Dermis microvascular lymphatic vessel endothelial cell (primary cell): ENCODE measurements at regions not wholly inside any gene's neighbourhood (a gene's known extent, or its start where the extent isn't known, plus 50 kb on each side); places are given as distances from the start of the nearest gene placed in this dataset.

Experiments
- DNase-seq, 2 donors: peaks; one replicate each; pipeline versions ENCODE4 v3.0.0 to v3.0.0-alpha.2; 2010; ENCODE audit warnings: low read depth in 2 of 2

DNA sequence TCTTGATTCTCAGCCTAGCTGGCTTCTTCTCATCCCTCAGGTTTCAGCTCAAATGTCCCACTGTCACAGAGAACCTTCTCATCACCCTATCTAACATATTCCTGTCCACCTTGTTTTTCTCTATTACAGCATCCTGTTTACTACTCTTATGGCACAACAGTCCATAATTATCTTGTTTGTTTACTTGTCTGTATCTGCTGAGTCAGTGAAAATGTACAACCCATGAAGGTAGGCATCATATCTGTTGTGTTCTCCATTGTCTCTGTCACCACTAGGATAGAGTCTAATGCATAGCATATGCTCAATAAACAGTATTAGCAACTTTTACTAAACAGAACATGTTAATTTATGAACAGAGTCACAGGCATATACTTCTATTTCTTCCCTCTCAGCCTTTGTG, 261.7 kb downstream of the ETAA1 start:
- no peak for DNase-seq

DNA sequence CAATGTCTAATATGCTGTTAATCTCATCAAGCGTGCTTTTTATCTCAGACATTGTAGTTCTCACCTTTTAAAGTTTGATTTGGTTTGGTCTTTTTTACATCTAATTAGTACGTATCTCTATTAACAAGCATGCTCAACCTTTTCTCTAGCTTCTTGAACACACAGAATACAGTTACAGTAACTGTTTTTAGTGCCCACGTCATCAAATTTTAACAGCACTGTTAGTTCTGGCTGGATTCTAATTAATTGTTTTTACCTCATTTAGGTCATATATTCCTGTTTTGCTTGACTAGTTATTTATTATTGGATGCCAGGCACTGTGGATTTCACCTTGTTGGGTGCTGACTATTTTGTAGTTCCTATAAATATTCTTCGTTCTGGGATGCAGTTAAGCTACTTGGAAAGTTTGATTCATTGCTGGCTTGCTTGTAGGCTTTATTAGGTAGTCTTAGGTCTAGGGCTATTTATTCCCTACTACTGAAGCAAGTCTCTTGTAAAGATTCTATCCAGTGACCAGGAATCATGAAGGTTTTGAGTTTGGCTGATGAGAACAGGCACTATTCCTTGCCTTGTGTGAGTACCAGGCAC, 263.0 kb downstream of the ETAA1 start:
- DNase-seq = no peak

DNA sequence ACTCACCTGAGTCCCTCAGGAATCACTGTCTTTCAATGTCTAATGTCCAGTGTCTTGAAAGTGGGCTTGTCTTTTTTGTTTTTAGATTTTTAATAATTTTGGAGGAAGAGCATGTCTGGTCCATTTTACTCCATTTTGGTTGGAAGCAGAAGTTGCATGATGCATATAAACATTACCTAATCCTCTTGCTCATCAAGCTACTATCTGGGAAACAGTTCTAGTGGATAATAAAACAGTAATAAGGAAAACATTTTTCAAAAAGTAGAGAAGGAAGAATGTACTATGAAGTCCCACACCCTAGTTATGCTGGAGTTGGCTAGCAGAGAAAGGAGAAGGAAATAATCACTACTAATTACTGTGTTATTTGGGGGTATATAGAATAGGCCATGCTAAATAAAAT, 263.7 kb downstream of the ETAA1 start:
- DNase-seq = no peak

DNA sequence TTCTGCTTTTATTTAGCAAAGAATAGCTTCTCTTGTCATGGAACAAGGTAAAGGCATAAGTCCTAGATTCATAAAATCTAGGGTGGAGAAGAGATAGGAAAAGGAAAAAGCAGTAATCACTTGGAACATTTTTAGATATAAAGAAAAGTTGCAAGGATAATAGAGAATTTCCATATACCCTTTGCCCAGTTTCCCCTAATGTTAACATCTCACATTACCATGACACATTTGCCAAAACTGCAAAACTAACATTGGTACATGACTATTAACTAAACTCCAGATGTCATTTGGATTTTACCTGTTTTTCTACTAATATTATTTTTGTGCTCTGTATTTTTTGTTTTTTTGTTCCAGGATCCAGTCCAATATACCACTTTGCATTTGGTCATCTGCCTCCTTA, 265.1 kb downstream of the ETAA1 start:
- no peak for DNase-seq

DNA sequence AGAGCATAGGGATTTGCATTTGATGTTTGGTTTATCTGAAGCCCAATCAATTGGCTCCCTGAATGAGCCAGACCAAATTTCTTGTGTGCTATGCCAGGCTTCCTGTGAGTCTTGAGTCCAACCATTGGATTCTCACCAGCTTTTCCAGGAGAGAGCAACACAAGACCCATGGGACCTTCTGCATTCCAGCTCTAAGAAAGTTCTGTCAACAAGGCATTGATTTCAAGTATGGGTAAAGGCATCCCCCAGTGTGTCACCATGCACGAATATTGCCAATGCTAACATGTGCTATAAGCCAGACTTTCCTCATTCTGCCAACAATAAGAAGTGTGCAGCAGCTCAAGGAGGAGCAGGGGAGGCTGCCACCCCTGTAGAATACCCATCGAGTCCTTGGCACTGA, 266.6 kb downstream of the ETAA1 start:
- no peak for DNase-seq

DNA sequence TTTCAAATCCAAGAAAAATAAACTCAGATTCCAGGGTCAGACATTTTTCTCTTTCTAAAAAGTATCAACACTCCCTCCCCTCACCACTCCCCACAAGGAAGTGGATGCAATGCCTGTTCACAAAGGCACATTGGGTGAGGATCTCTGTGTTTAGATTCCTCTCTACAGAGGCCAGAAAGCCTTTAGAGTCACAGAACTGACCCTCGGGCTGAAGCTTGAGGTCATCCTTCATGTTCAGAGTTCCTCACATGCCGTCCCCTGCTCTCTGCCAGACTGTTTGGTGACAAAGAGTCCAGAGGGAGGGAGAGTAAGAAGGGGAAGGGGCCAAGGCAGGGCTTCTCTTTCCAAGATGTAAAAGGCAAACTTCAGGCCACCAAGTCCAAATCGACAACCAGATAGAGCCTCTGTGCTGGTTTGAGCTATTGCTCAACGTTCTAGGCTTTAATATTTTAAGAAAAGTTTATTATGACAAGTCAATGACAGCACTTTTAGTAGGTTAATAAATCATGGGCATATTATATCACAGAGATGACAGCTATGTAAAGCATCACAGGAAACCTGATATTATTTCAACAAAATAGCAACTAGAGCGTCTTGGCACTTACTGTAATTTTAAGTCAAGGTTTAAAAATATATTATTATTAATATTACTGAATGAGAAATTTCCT, 269.4 kb downstream of the ETAA1 start:
- no peak for DNase-seq

DNA sequence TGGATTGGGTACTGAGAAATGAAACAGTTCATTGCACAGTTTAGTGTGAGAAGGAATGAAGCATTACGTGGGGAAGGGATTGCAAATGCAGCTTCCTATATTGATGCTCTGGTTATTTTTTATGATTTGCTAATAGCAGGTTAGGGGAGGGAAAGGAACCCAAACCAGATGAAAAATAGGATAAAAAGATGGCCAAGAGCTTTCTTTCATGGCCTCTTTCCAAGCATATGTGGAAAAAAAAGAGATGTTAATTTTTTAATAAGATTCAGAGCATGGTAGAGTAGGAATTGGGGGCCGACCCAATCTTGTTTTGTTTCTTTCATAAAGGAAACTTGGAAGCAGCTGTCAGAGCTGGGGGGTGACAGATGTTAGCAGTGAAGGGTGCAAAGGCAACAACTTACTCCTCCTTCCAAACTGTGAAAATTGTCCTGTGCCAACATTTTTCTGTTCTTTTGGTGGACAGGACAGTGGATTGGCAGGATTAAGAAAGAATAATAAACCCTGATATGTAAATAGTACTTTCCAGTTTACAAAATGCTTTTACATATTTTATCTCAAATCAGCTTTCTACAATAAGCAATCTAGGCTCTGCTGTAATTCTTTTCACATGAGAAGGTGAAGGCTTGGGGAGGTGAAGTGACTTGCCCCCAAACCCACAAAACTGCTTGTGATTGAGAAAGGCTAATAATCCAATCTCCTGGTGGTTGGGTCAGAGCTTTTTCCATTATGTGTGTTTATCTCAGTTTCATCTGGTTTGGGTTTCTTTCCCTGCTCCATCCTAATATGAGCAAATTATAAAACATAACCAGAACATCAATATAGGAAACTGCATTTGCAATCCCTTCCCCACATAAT, 270.1 kb downstream of the ETAA1 start:
- no peak for DNase-seq

DNA sequence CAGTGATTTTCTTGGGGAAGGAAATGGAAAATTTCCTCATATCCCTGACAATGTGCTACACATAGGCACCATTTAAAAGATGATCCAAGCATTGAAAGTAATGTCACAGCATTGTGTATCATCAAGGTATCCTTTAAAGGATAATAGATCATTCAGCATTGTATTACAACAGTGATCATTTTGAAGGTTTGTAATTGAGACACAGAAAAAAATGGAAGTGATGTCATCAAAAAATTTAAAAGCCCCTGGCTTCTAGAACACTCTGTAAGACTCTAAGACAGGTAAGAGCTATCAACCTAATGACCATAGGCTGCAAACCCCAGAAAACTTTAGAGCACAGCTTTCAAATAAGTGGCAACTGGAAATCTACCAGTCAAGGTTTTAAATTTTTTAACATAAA, 271.4 kb downstream of the ETAA1 start:
- DNase-seq = no peak

DNA sequence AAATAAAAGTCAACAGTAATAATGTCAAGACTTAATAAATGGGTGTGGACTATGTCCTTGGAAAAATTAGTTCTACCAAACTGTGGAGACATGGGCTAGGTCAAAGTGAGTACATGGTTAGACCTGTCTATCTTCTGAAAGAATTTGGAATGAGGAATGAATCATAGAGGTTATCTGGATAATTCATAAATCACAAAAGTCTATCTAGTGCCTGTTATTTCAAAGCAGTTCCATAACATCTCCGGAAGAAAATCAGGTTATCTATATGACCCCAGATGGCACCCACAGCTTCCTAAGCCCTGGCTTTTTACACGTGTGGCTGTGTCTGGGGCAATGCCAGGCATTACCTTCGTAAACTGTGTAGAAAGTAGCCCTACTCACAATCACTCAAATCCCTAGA, 272.0 kb downstream of the ETAA1 start:
- DNase-seq = no peak

DNA sequence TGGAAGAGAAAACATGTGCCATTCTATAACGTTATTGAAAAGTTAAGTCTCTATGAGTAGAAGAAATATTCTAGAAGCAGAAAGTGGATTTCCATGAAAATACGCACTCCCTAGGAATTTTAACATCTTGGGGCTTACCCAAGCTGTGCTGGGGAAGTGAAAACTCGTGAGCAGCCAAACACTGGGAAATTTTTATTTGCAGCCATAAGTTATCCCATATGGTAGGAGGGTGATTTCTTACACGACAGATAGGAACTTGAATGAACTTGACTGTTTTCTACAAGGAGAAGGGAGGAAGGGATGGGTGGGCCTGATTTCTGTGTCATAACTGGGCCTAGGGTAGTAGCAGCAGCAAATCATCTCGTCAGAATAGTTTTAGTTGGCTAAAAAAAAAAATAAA, 272.6 kb downstream of the ETAA1 start:
- DNase-seq = no peak

DNA sequence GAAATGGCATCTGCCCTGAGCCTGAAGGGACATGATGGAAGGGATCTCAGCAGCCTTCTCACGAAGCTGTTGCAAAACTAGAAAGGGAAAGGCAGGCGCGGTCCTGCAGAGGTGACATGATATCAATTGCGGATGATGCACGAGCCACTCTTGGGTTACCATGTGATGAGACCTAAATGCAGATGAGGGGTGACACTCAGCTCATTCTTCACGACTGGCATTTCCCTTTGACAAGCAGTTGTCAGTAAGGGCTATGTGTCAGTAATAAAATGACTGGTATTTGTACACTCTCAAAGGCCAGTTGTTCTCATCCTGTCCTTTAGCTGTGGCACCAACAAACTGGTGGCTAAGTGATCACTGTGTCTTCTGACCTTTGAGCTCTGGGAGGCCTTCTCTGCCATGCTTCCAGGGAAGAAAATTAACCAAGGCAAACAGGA, 273.6 kb downstream of the ETAA1 start:
- DNase-seq = no peak

DNA sequence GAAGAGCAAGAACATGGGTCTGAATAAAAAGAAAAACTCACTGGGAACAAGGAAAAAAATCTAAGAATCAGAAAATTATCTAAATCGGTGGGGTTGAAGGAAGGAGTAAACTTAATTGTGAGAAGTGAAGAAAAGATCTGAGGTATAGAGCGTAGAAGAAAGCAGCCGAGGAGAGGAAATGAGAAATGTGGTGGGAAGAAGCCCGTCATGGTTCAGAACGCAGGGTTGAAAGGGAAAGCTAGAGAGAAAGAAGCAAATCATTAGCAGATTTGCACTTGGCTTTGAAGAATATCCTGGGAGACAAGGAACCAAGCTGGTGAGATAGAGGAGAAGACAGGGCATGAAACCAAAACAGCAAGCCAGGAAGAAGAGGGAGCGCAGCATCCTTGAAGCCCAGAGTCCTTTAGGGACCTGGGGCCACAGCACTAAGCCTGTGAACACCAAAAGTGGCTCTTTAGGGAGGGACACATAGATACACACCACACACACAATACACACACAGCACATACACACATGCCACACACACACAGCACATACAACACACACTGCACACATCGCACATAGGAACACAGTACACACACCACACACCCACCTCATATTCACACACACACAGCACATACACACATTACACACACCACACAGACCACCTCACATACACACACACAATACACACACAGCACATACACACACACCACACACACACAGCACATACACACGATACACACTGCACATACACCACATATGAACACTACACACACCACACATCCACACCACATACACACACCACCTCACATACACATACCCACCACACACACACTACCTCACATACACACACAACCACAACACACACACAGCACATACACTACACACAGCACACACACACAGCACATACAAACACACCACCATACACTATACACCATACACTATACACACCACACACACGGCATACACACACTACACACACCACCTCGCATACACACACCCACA, 274.6 kb downstream of the ETAA1 start:
- DNase-seq = no peak

DNA sequence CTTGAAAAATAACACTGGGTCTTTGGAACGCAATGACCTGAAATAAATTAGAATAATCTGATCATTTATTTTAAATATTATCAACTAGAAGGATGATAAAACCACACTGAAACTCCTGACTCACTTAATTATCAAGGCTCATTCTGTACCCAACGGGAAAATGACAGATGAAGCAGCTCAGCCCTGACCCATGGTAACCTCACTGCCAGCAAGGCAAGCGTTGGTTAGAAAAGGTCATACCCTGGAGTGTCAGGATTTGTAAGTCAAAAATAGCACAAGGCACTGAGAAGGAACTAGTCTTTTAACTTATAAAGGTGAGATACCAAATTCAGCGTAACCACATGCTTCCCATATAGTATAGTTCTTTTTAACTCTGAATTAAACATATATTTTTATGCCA, 277.5 kb downstream of the ETAA1 start:
- DNase-seq = no peak

DNA sequence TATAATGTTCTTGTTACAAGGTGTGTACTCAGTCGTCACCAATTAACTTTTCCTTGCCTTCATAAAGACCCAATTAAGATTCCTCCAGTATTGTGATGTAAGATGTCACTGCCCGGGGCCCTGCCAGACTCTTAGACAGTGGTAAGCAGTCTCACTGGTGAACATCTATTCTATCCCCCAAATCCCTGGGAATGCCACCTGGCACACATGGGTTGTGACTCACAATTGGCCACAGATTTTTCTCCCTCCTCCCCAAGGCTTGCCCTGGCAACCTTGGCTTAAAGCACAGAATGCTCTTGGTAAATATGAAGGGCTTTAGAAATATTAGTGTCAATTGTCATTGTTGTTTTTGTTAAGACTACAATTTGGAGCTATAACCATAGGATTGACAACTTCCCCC, 287.9 kb downstream of the ETAA1 start:
- no peak for DNase-seq

DNA sequence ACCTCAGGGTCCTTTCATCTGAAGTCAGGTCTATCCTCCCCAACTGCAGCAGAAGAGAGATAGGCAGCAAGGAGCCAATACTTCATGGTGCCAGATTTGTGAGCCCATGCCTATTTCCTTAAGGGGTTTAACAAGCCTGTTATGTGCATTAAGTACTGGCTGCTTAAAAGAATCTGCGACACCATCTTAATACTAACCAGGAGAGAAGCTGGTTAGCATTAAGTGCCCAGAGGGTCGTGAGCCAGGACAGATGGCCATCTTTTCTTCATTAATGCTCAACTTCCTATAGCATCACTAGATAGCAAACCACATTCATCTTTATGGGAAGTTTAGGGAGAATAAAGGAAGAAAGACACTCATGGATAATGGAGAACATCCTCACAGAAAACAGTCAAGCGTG, 289.1 kb downstream of the ETAA1 start:
- no peak for DNase-seq

DNA sequence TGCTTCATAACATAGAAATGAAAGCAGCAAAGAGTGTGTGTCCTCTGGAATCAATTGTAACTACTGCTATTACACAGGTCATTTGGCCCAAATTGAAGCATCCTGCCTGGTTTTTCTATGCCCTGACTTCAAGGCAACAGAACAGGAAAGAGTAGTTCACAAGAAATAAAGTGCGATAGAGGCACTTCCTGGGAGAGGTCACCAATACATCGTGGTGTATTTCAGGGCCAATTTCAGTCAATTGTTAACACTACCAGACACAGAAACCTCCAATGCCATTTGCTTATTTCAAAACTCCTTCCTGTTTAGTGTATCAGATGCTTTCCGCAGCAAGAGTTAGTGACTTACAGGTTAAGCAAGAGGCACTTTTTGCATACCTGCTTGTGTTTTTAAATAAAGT, 292.1 kb downstream of the ETAA1 start:
- DNase-seq = no peak

DNA sequence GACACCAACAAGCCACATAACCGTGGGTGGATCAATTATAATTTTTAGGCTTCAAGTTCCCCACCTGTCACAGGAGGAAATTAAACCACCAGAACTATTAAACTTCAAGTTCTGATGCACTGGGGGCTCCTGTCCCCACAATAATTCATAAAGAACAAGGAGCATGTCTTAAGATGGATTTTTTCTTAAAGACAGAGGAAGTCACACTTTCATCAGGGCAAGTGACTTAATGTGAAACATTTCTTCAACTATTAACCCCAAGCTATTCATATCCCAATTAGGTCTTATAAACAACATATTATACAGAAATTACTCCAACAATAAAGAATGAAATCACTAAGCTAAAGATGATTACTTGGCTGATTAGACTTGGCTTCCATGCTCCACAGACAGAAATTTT, 292.5 kb downstream of the ETAA1 start:
- DNase-seq = no peak

DNA sequence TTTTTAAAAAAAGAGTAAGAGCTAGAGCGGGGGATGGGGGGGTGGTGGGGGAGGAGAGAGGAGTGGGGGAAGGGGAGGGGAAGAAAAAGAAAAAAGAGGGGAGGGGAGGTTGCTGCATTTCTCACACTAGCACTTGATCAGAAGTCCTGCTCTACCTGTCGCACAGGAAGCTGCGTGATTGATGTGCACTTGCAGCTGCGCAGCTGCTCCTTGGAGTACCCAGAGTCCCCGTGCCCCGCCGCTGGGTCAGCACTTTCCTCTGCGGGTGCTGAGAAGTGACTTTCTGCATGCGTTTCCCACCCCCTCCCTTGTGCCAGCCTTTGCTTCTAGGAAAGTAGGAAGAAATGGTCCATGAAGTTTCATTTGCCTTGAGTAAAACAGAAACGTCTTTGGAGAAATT, 297.3 kb downstream of the ETAA1 start:
- no peak for DNase-seq

DNA sequence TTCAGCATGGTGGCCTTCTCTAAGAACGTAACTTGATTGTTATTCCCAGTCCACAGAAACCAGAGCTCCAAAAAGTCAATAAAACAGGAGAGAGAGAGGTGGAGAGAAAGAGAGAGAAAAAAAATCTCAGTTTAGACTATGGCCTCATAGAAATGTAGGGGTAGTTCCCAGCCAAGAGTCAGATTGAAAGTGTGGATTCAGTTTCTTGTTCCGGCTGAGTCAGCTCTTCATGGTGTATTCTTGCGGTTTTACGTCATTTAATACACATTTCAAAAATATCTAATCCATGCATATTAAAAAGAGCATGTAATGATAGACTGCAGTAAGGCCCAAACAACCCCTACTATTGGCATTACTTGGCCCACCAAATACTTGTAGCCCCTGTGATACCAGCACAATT, 303.9 kb downstream of the ETAA1 start:
- no peak for DNase-seq

DNA sequence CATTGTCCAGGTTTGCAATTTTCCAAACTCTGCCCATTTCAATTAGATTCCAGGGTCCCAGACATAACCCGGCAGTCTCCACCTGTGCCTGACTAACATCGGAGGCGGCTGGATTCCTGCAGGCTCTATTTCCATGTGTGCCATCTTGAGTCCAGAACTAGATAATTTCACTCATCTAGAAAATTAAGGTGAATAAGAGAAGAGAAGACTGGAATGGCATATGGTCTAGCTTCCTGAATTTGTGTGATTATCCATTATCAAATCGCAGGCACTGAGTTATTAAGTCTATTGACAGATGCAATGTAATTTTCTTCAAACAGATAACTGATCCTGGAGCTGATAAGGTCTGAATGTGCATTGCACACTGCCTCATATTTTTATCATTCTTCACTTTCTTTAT, 305.2 kb downstream of the ETAA1 start:
- DNase-seq = no peak

DNA sequence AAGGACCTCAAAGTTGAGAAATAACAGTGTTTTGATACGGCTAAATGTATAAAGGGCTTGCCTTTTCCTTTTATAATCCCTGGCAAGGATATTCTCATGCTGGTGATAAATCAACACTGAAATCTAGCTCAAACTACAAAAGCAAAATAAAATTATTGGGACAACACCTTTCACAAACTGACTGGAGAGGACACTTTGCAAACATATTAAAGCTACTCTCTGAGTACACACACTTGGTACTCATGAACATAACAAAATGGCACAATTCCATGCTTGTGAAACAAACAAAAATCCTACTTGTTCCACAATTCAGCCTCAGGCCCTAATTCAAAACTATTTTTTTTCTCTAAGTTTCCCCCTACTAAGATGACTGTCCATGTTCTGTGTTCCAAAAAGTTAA, 305.8 kb downstream of the ETAA1 start:
- no peak for DNase-seq

DNA sequence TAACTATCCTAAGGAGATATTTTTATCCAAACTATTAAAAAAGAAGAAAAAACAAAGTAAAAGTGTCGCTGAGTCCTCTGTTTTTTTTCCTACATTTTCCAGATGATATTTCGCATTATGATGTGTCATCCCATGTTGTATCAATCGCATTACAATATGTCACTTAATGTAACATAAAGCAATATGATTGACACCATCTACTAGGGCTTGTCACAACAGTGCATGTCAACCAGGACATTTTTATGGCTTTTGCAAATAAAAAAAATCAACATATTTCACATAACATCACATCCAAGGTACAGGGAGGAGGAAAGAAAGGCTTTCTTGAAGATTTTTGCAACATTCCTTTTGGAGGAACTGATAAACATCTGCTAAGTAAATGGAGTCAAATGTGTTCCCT, 308.9 kb downstream of the ETAA1 start:
- no peak for DNase-seq
